ENCODE measurements at regions not wholly inside any gene's neighbourhood (a gene's known extent, or its start where the extent isn't known, plus 50 kb on each side); places are given as distances from the start of the nearest gene placed in this dataset.

- no peaks in the 10 kb centered on the region for H3K36me3 Mint-ChIP-seq
- ATAC-seq: no peak
- TF ChIP-seq CTCF (IDR thresholded peaks at IDR 0.05): no peak
- H3K9me3 ChIP-seq (ENCODE audit: control insufficient read depth, insufficient read depth, low read length): no peaks in the 10 kb centered on the region
- DNase-seq: no peak
- no peak overlapping the region for H3K27ac ChIP-seq (ENCODE audit: low read length)
- H3K36me3 ChIP-seq (ENCODE audit: control insufficient read depth, insufficient read depth, low read length): no peaks in the 10 kb centered on the region
- no peak overlapping the region for H3K4me3 Mint-ChIP-seq
- H3K4me1 Mint-ChIP-seq: peaks cover 14% of the 10 kb centered on the region in 2 donors
- 100% methylated on average over 1 of the region's 1 CpG for WGBS (ENCODE audit: insufficient coverage)
- H3K4me3 ChIP-seq (ENCODE audit: low read length): no peak overlapping the region
- H3K27me3 ChIP-seq (ENCODE audit: control insufficient read depth, insufficient read depth, low read length): no peaks in the 10 kb centered on the region
- no peaks in the 10 kb centered on the region for H3K9me3 Mint-ChIP-seq
- intact Hi-C loops (cut with micrococcal nuclease): no loop called here
- peaks cover 5% of the 10 kb centered on the region for H3K4me1 ChIP-seq (ENCODE audit: control insufficient read depth, insufficient read depth, low read length)
- peaks cover 0 to 2% of the 10 kb centered on the region in 2 donors for H3K27me3 Mint-ChIP-seq (ENCODE audit: low read depth in 2 of 2)
- H3K27ac Mint-ChIP-seq: no peak overlapping the region
Measured at GRCh38 chr10:88023676-88024075, 160.3 kb downstream of the PTEN start.

GRCh38 chr10:88026031-88026430 is 162.6 kb downstream of the PTEN start:
- no peak overlapping the region for H3K27ac Mint-ChIP-seq
- intact Hi-C loops (cut with micrococcal nuclease): no loop called here
- ATAC-seq: no peak

GRCh38 chr10:88027570-88027969 is 164.1 kb downstream of the PTEN start:
- H3K4me1 Mint-ChIP-seq: peaks cover 16 to 20% of the 10 kb centered on the region in 2 donors
- H3K27me3 Mint-ChIP-seq (ENCODE audit: low read depth in 2 of 2): no peaks in the 10 kb centered on the region
- 74% methylated on average over 3 of the region's 4 CpGs for WGBS (ENCODE audit: insufficient coverage)
- Histone ChIP-seq H3K36me3 (ENCODE audit: control insufficient read depth, insufficient read depth, low read length) (no peaks in the 10 kb centered on the region), H3K27me3 (ENCODE audit: control insufficient read depth, insufficient read depth, low read length) (no peaks in the 10 kb centered on the region), H3K27ac (ENCODE audit: low read length) (no peak overlapping the region), H3K9me3 (ENCODE audit: control insufficient read depth, insufficient read depth, low read length) (no peaks in the 10 kb centered on the region), H3K4me1 (ENCODE audit: control insufficient read depth, insufficient read depth, low read length) (peaks cover 6% of the 10 kb centered on the region), H3K4me3 (ENCODE audit: low read length) (no peak overlapping the region)
- intact Hi-C loops (cut with micrococcal nuclease): no loop called here
- no peaks in the 10 kb centered on the region for H3K36me3 Mint-ChIP-seq
- no peak for TF ChIP-seq CTCF (IDR thresholded peaks at IDR 0.05)
- peak overlapping the region; percentile 19 to 63 for H3K27ac Mint-ChIP-seq
- H3K4me3 Mint-ChIP-seq: no peak overlapping the region
- H3K9me3 Mint-ChIP-seq: no peaks in the 10 kb centered on the region
- ATAC-seq (peak in 1 of 3 donors; percentile 62), DNase-seq (no peak)

More at GRCh38 chr10:88026031-88026430, 162.6 kb downstream of the PTEN start:
- H3K4me3 ChIP-seq (ENCODE audit: low read length): no peak overlapping the region
- Mint-ChIP-seq H3K4me1 (peaks cover 16 to 20% of the 10 kb centered on the region in 2 donors), H3K4me3 (no peak overlapping the region), H3K36me3 (no peaks in the 10 kb centered on the region), H3K27me3 (ENCODE audit: low read depth in 2 of 2) (peaks cover 0 to 2% of the 10 kb centered on the region in 2 donors), H3K9me3 (no peaks in the 10 kb centered on the region)
- H3K9me3 ChIP-seq (ENCODE audit: control insufficient read depth, insufficient read depth, low read length): no peaks in the 10 kb centered on the region
- H3K4me1 ChIP-seq (ENCODE audit: control insufficient read depth, insufficient read depth, low read length): peaks cover 6% of the 10 kb centered on the region
- WGBS (ENCODE audit: insufficient coverage): 95% methylated on average over 3 of the region's 3 CpGs
- H3K27me3 ChIP-seq (ENCODE audit: control insufficient read depth, insufficient read depth, low read length): no peaks in the 10 kb centered on the region
- no peak overlapping the region for H3K27ac ChIP-seq (ENCODE audit: low read length)
- no peak for DNase-seq
- TF ChIP-seq CTCF (IDR thresholded peaks at IDR 0.05): no peak
- no peaks in the 10 kb centered on the region for H3K36me3 ChIP-seq (ENCODE audit: control insufficient read depth, insufficient read depth, low read length)

DNA sequence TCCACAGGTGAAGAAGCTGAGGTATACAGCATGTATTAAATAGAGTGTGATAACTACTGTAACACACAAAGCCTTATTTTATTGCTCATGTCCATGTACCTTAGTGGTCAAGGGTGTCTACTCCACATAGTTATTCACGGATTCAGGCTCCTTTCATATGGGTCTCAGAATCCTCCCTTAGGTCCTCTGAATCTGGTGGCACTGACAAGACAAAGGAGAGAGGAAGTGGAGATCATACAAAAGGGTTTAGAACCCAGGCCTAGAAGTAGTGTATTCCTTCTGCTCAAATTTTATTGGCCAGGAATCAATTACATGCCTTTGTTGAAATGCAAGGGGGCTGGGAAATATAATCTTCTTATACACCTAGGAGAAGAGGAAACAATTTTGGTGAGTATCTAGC is 164.6 kb downstream of the PTEN start:
- H3K9me3 Mint-ChIP-seq: no peaks in the 10 kb centered on the region
- intact Hi-C loops (cut with micrococcal nuclease): no loop called here
- WGBS (ENCODE audit: insufficient coverage): no CpG with 5 or more reads among the region's 1 CpG
- no peaks in the 10 kb centered on the region for H3K36me3 Mint-ChIP-seq
- peaks cover 6% of the 10 kb centered on the region for H3K4me1 ChIP-seq (ENCODE audit: control insufficient read depth, insufficient read depth, low read length)
- no peak overlapping the region for H3K4me3 ChIP-seq (ENCODE audit: low read length)
- no peaks in the 10 kb centered on the region for H3K27me3 Mint-ChIP-seq (ENCODE audit: low read depth in 2 of 2)
- H3K4me1 Mint-ChIP-seq: peaks cover 16 to 20% of the 10 kb centered on the region in 2 donors
- H3K9me3 ChIP-seq (ENCODE audit: control insufficient read depth, insufficient read depth, low read length): no peaks in the 10 kb centered on the region
- H3K27ac ChIP-seq (ENCODE audit: low read length): peak overlapping the region; percentile 28
- H3K4me3 Mint-ChIP-seq: no peak overlapping the region
- peak overlapping the region; percentile 19 to 63 for H3K27ac Mint-ChIP-seq
- no peaks in the 10 kb centered on the region for H3K36me3 ChIP-seq (ENCODE audit: control insufficient read depth, insufficient read depth, low read length)
- H3K27me3 ChIP-seq (ENCODE audit: control insufficient read depth, insufficient read depth, low read length): no peaks in the 10 kb centered on the region
- no peak for TF ChIP-seq CTCF (IDR thresholded peaks at IDR 0.05)
- ATAC-seq (no peak), DNase-seq (no peak)

All from natural killer cell (primary cell).